GM19452 (cell line): ENCODE measurements at regions not wholly inside any gene's neighbourhood (a gene's known extent, or its start where the extent isn't known, plus 50 kb on each side); places are given as distances from the start of the nearest gene placed in this dataset.
"Not testable (repeated sequence)": the region's sequence is repeated elsewhere in the genome, so short reads cannot be mapped to it uniquely, and the experiment has no call there.

Source experiments
- ATAC-seq: cut with Tn5 transposase; IDR thresholded peaks from one replicate; pipeline ENCODE4 v1.9.1; 2021; ENCODE audit not compliant: unreplicated experiment

- ATAC-seq: no peak
Measured at GRCh38 chr7:90061077-90061476, 93.2 kb upstream of the STEAP1 start.

- no peak for ATAC-seq
Measured at GRCh38 chr7:90064370-90064769, 89.9 kb upstream of the STEAP1 start.

GRCh38 chr7:90067171-90067570 is 87.1 kb upstream of the STEAP1 start:
- ATAC-seq: no peak

DNA sequence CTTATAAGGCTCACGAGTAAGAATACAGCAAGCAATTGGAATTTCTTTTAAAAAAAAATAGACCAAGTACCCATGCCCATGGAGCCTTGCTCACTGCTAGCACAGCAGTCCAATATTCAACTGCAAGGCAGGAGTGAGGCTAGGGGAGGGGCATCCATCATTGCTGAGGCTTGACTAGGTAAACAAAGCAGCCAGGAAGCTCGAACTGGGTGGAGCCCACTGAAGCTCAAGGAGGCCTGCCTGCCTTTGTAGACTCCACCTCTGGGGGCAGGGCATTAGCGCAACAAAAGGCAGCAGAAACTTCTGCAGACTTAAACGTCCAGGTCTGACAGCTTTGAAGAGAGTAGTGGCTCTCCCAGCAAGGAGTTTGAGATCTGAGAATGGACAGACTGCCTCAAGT is 84.0 kb upstream of the STEAP1 start:
- not testable (repeated sequence) for ATAC-seq

GRCh38 chr7:90078921-90079320 is 75.3 kb upstream of the STEAP1 start:
- ATAC-seq: no peak

- ATAC-seq: no peak
Measured at GRCh38 chr7:90081621-90082020, 72.6 kb upstream of the STEAP1 start.

GRCh38 chr7:90092506-90092905 is 61.8 kb upstream of the STEAP1 start:
- no peak for ATAC-seq

GRCh38 chr7:90094030-90094429 is 60.2 kb upstream of the STEAP1 start:
- ATAC-seq: no peak
